ENCODE measurements at regions not wholly inside any gene's neighbourhood (a gene's known extent, or its start where the extent isn't known, plus 50 kb on each side); places are given as distances from the start of the nearest gene placed in this dataset.

DNA sequence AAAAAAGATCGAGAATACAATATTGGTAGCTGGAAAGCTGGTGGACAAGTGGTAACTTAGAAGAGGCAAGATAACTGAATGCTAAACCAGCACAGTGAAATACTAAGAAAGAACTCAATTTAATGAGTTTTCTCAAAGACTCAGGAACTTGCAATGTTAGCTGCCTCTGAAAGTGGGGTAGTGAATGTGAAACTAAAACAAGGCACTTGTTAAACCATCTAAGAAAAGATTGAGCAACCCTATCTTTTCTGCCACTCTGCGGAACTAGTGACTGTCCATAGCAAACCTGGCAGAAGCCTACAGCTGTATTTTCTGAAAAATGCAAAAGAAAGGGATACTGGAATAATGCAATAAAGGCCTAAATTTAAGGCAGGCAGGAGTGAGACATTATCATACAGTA is 1574.4 kb upstream of the PRR20A start:
- TF ChIP-seq, protein P1, sequence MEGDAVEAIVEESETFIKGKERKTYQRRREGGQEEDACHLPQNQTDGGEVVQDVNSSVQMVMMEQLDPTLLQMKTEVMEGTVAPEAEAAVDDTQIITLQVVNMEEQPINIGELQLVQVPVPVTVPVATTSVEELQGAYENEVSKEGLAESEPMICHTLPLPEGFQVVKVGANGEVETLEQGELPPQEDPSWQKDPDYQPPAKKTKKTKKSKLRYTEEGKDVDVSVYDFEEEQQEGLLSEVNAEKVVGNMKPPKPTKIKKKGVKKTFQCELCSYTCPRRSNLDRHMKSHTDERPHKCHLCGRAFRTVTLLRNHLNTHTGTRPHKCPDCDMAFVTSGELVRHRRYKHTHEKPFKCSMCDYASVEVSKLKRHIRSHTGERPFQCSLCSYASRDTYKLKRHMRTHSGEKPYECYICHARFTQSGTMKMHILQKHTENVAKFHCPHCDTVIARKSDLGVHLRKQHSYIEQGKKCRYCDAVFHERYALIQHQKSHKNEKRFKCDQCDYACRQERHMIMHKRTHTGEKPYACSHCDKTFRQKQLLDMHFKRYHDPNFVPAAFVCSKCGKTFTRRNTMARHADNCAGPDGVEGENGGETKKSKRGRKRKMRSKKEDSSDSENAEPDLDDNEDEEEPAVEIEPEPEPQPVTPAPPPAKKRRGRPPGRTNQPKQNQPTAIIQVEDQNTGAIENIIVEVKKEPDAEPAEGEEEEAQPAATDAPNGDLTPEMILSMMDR (IDR thresholded peaks at IDR 0.05; ENCODE audit: poor library complexity, severe bottlenecking) = no peak
- no peak for TF ChIP-seq EZH2 (IDR thresholded peaks at IDR 0.05; ENCODE audit: borderline replicate concordance, insufficient read depth, low read length, poor library complexity, severe bottlenecking)
- no peak for TF ChIP-seq POLR2AphosphoS5 (IDR thresholded peaks at IDR 0.05)
- no peak for TF ChIP-seq RAD21 (conservative IDR thresholded peaks at IDR 0.05)
